OCI-LY1 (cell line): ENCODE measurements at regions not wholly inside any gene's neighbourhood (a gene's known extent, or its start where the extent isn't known, plus 50 kb on each side); places are given as distances from the start of the nearest gene placed in this dataset.

Experiments used
- H2AFZ ChIP-seq: fragments of 200-600 bp; sonication (generic), shearing (Covaris generic); 2 replicates; pipeline ENCODE4 v1.6.0; 2014; ENCODE audit warnings: antibody characterized with exemption, mild to moderate bottlenecking, low read length
- H3F3A ChIP-seq: fragments of 200-600 bp; sonication (generic), shearing (Covaris generic); 2 replicates; pipeline ENCODE4 v1.6.0; 2014; ENCODE audit warnings: mild to moderate bottlenecking, antibody characterized with exemption, low read length, moderate library complexity; ENCODE audit not compliant: insufficient read depth
- H3K27ac ChIP-seq: fragments of 200-600 bp; sonication (generic); 2 replicates; pipeline ENCODE4 v1.5.1; 2014; ENCODE audit warnings: low read length, mixed run types, mild to moderate bottlenecking, low read depth; ENCODE audit not compliant: poor library complexity, severe bottlenecking
- H3K27me3 ChIP-seq: fragments of 200-600 bp; sonication (generic); 2 replicates; pipeline ENCODE4 v1.6.0; 2014; ENCODE audit warnings: antibody characterized with exemption, mild to moderate bottlenecking, low read length, moderate library complexity; ENCODE audit not compliant: insufficient read depth
- H3K36me3 ChIP-seq: fragments of 200-600 bp; sonication (generic); 2 replicates; pipeline ENCODE4 v1.6.1; 2014; ENCODE audit warnings: mild to moderate bottlenecking, antibody characterized with exemption, low read length, moderate library complexity, mixed read lengths; ENCODE audit not compliant: insufficient read depth
- H3K4me1 ChIP-seq: fragments of 200-600 bp; sonication (generic); 2 replicates; pipeline ENCODE4 v1.5.1; 2014; ENCODE audit warnings: mild to moderate bottlenecking, low read length, moderate library complexity; ENCODE audit not compliant: insufficient read depth, severe bottlenecking
- H3K4me2 ChIP-seq: fragments of 200-600 bp; sonication (generic), shearing (Covaris generic); 2 replicates; pipeline ENCODE4 v1.6.1; 2014; ENCODE audit warnings: low read length
- H3K4me3 ChIP-seq: fragments of 200-600 bp; sonication (generic); 2 replicates; pipeline ENCODE4 v1.5.1; 2014; ENCODE audit warnings: low read length, low read depth, mild to moderate bottlenecking, mixed read lengths; ENCODE audit not compliant: poor library complexity, severe bottlenecking
- H3K79me2 ChIP-seq: fragments of 200-600 bp; shearing (Covaris generic); 2 replicates; pipeline ENCODE4 v1.6.1; 2016; ENCODE audit warnings: mixed run types, low read length, mixed read lengths; ENCODE audit not compliant: insufficient read depth
- H3K9ac ChIP-seq: fragments of 200-600 bp; sonication (generic), shearing (Covaris generic); 2 replicates; pipeline ENCODE4 v1.6.1; 2014; ENCODE audit warnings: mild to moderate bottlenecking, low read length, mixed read lengths
- H3K9me2 ChIP-seq: fragments of 200-600 bp; sonication (generic), shearing (Covaris generic); 2 replicates; pipeline ENCODE4 v1.6.1; 2014; ENCODE audit warnings: low read depth, mild to moderate bottlenecking, low read length, mixed read lengths
- H3K9me3 ChIP-seq: fragments of 200-600 bp; shearing (Covaris generic); 2 replicates; pipeline ENCODE4 v1.6.1; 2014; ENCODE audit warnings: low read length, mixed read lengths
- H4K20me1 ChIP-seq: fragments of 200-600 bp; sonication (generic), shearing (Covaris generic); 2 replicates; pipeline ENCODE4 v1.6.0; 2016; ENCODE audit warnings: mild to moderate bottlenecking, low read length; ENCODE audit not compliant: insufficient read depth
- CTCF ChIP-seq: fragments of 200-600 bp; sonication (generic), shearing (Covaris generic); IDR thresholded peaks from 2 replicates; pipeline ENCODE4 v1.5.1; 2017; ENCODE audit warnings: mild to moderate bottlenecking, antibody characterized with exemption, low read length, moderate library complexity, mixed read lengths
- EZH2 ChIP-seq: fragments of 200-600 bp; sonication (generic), shearing (Covaris generic); IDR thresholded peaks from 2 replicates; pipeline ENCODE4 v1.8.0; 2017; ENCODE audit warnings: borderline replicate concordance, mixed run types, mild to moderate bottlenecking, antibody characterized with exemption, low read length, moderate library complexity, mixed read lengths

DNA sequence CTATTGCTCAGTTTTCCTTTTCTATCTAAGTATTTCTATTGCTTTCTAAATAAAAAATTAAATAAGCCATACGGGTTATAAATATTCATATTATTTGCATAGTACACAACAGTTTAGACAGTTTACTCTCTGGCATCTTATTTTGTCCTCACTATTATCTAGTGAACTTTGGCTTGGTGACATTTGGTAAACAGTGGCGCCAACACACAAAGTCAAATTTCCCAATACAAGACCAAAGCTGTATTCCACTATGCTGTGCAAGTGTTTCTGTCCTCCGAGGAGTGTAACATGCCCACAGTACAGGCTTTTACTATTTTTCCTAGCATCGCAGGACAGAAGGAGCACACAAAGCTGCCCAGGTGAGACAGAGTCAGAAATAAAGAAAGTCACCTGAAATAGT lies 61.7 kb upstream of the TP63 start:
- Histone ChIP-seq H3K4me2 (no peak overlapping the region), H2AFZ (no peak overlapping the region)

DNA sequence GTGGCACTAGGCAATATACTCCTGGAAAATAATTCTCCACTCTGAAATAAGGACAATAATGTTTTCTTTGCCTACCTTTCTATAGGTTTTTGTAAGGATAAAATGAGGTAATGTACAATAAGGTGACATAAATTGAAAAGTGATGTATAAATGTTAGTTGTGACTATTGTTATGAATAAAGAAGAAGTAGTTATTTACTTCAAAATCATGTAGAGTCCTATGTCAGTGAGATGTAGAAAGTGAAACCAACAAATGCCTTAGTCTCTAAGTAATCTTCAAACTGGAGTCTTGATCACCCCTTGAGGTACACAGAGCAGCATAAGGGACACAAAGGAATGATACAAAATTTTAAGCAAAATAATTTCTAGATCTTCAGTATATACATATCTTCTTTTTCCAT lies 60.3 kb upstream of the TP63 start:
- no peaks in the 10 kb centered on the region for H3K9me2 ChIP-seq

More for the DNA sequence above, 61.7 kb upstream of the TP63 start:
- Histone ChIP-seq H3K27ac (no peak overlapping the region), H3K79me2 (no peaks in the 10 kb centered on the region), H3K4me3 (no peak overlapping the region), H3K27me3 (no peaks in the 10 kb centered on the region), H3K36me3 (no peaks in the 10 kb centered on the region), H3K4me1 (peaks cover 34% of the 10 kb centered on the region), H3K9me2 (no peaks in the 10 kb centered on the region), H3F3A (no peaks in the 10 kb centered on the region), H3K9me3 (no peaks in the 10 kb centered on the region), H4K20me1 (no peaks in the 10 kb centered on the region), H3K9ac (no peak overlapping the region)
- TF ChIP-seq CTCF: no peak
- no peak for TF ChIP-seq EZH2

GRCh38 chr3:189572249-189572648 lies 58.9 kb upstream of the TP63 start:
- H3K9me3 ChIP-seq: no peaks in the 10 kb centered on the region
- no peaks in the 10 kb centered on the region for H3K27me3 ChIP-seq
- H4K20me1 ChIP-seq: no peaks in the 10 kb centered on the region
- H3K9ac ChIP-seq: no peak overlapping the region
- no peak overlapping the region for H3K4me2 ChIP-seq
- peaks cover 22% of the 10 kb centered on the region for H3K4me1 ChIP-seq
- H3K4me3 ChIP-seq: no peak overlapping the region
- TF ChIP-seq CTCF (no peak), EZH2 (no peak)
- H3K9me2 ChIP-seq: no peaks in the 10 kb centered on the region
- H2AFZ ChIP-seq: no peak overlapping the region
- H3F3A ChIP-seq: no peaks in the 10 kb centered on the region
- H3K79me2 ChIP-seq: no peaks in the 10 kb centered on the region
- no peaks in the 10 kb centered on the region for H3K36me3 ChIP-seq
- H3K27ac ChIP-seq: no peak overlapping the region

More for the DNA sequence above, 60.3 kb upstream of the TP63 start:
- TF ChIP-seq CTCF (no peak), EZH2 (no peak)
- Histone ChIP-seq H3K27ac (no peak overlapping the region), H3K4me3 (no peak overlapping the region), H3K9ac (no peak overlapping the region), H2AFZ (no peak overlapping the region), H3K4me1 (peaks cover 33% of the 10 kb centered on the region), H3K27me3 (no peaks in the 10 kb centered on the region), H4K20me1 (no peaks in the 10 kb centered on the region), H3K79me2 (no peaks in the 10 kb centered on the region), H3K4me2 (no peak overlapping the region), H3K36me3 (no peaks in the 10 kb centered on the region), H3K9me3 (no peaks in the 10 kb centered on the region), H3F3A (no peaks in the 10 kb centered on the region)
